Liver (tissue), 8 donors: ENCODE measurements at regions not wholly inside any gene's neighbourhood (a gene's known extent, or its start where the extent isn't known, plus 50 kb on each side); places are given as distances from the start of the nearest gene placed in this dataset.

Experiments
- DNase-seq: peaks from one replicate; pipeline ENCODE4 v3.0.0-alpha.2; 2017; ENCODE audit warnings: low spot score
- H3K27ac ChIP-seq, 2 donors: one replicate each; pipeline ENCODE4 v1.7.0; 2013; ENCODE audit warnings: inconsistent platforms in 2 of 2, low read length in 2 of 2, control low read depth in 1 of 2, low read depth in 1 of 2, mild to moderate bottlenecking in 1 of 2
- H3K27me3 ChIP-seq, 4 donors: one replicate each; pipeline versions ENCODE4 v1.6.1 to v1.7.0; 2013; ENCODE audit warnings: low read length in 3 of 4, inconsistent platforms in 1 of 4, mild to moderate bottlenecking in 1 of 4, moderate library complexity in 1 of 4; ENCODE audit not compliant: control insufficient read depth in 4 of 4, insufficient read depth in 4 of 4
- H3K36me3 ChIP-seq, 4 donors: one replicate each; pipeline versions ENCODE4 v1.6.1 to v1.7.0; 2013; ENCODE audit warnings: low read length in 3 of 4, mild to moderate bottlenecking in 3 of 4, low read depth in 1 of 4, moderate library complexity in 1 of 4; ENCODE audit not compliant: control insufficient read depth in 4 of 4, insufficient read depth in 3 of 4
- H3K4me1 ChIP-seq, 4 donors: one replicate each; pipeline versions ENCODE4 v1.6.1 to v1.7.0; 2013; ENCODE audit warnings: low read length in 3 of 4, mild to moderate bottlenecking in 3 of 4, moderate library complexity in 1 of 4; ENCODE audit not compliant: control insufficient read depth in 4 of 4, insufficient read depth in 4 of 4
- H3K4me3 ChIP-seq, 3 donors: one replicate each; pipeline versions ENCODE4 v1.6.1 to v1.7.0; 2013; ENCODE audit warnings: low read length in 3 of 3, control low read depth in 1 of 3, low read depth in 1 of 3, mild to moderate bottlenecking in 1 of 3
- H3K9ac ChIP-seq, 2 donors: one replicate each; pipeline ENCODE4 v1.7.0; 2013; ENCODE audit warnings: low read length in 2 of 2, mild to moderate bottlenecking in 2 of 2, moderate library complexity in 2 of 2, control low read depth in 1 of 2, low read depth in 1 of 2
- H3K9me3 ChIP-seq, 4 donors: one replicate each; pipeline versions ENCODE4 v1.6.1 to v1.7.0; 2013; ENCODE audit warnings: low read length in 3 of 4; ENCODE audit not compliant: control insufficient read depth in 4 of 4
- CTCF ChIP-seq: fragments of 150-350 bp; IDR thresholded peaks from 2 replicates; pipeline ENCODE4 v1.5.1; 2017; ENCODE audit warnings: improper control_type of control experiment, low read depth, low read length; ENCODE audit not compliant: missing input control
- EGR1 ChIP-seq, 2 donors: IDR thresholded peaks; 2 replicates each; pipeline ENCODE4 v1.6.1; 2016 to 2018; ENCODE audit warnings: antibody characterized with exemption in 2 of 2, low read depth in 2 of 2
- HNF4A ChIP-seq, 2 donors: conservative IDR thresholded peaks; 2 replicates each; pipeline ENCODE4 v1.6.1; 2016; ENCODE audit warnings: antibody characterized with exemption in 2 of 2, mild to moderate bottlenecking in 2 of 2
- HNF4G ChIP-seq: IDR thresholded peaks from 2 replicates; pipeline ENCODE4 v1.6.1; 2016; ENCODE audit warnings: antibody characterized with exemption
- JUND ChIP-seq, 2 donors: IDR thresholded peaks; 2 replicates each; pipeline ENCODE4 v1.6.1; 2016; ENCODE audit warnings: antibody characterized with exemption in 2 of 2
- MAX ChIP-seq: IDR thresholded peaks from 2 replicates; pipeline ENCODE4 v1.6.1; 2016; ENCODE audit warnings: antibody characterized with exemption
- NR2F2 ChIP-seq: IDR thresholded peaks from 2 replicates; pipeline ENCODE4 v1.6.1; 2016; ENCODE audit warnings: antibody characterized with exemption
- RAD21 ChIP-seq, 2 donors: IDR thresholded peaks; 2 replicates each; pipeline ENCODE4 v1.6.1; 2016; ENCODE audit warnings: antibody characterized with exemption in 2 of 2, mild to moderate bottlenecking in 2 of 2
- REST ChIP-seq: IDR thresholded peaks from 2 replicates; pipeline ENCODE4 v1.6.1; 2016; ENCODE audit warnings: antibody characterized with exemption, mild to moderate bottlenecking
- SP1 ChIP-seq: IDR thresholded peaks from 2 replicates; pipeline ENCODE4 v1.6.1; 2018; ENCODE audit warnings: antibody characterized with exemption, mild to moderate bottlenecking
- TAF1 ChIP-seq: conservative IDR thresholded peaks from 2 replicates; pipeline ENCODE4 v1.6.1; 2016; ENCODE audit warnings: antibody characterized with exemption, mild to moderate bottlenecking
- ZBTB33 ChIP-seq: IDR thresholded peaks from 2 replicates; pipeline ENCODE4 v1.6.1; 2016; ENCODE audit warnings: antibody characterized with exemption
- WGBS: extraction: QIAGEN DNeasy Blood & Tissue Kit; methylation state at CpG from one replicate; pipeline ENCODE4 v1.1.7; 2013; 5-methylcytosine and 5-hydroxymethylcytosine counted together
- donor health status: healthy.
- donor health status: healthy.
- donor health status: healthy.
- donor health status: healthy.
- donor health status: healthy.

GRCh38 chr2:147575106-147575505 is 269.7 kb upstream of the ACVR2A start:
- 94% methylated on average over 3 of the region's 3 CpGs for WGBS
- Histone ChIP-seq H3K9ac (no peak overlapping the region), H3K9me3 (peaks cover 0 to 12% (median 3%) of the 10 kb centered on the region in 4 donors), H3K4me1 (peaks cover 0 to 5% (median 2%) of the 10 kb centered on the region in 4 donors), H3K4me3 (no peak overlapping the region), H3K27ac (no peak overlapping the region), H3K36me3 (no peaks in the 10 kb centered on the region), H3K27me3 (no peaks in the 10 kb centered on the region)
- no peak for TF ChIP-seq SP1
- TF ChIP-seq MAX = no peak
- TF ChIP-seq TAF1 = no peak
- no peak for TF ChIP-seq REST
- TF ChIP-seq HNF4A (conservative IDR thresholded peaks at IDR 0.05) = no peak
- no peak for TF ChIP-seq HNF4G
- no peak for TF ChIP-seq ZBTB33
- TF ChIP-seq RAD21 (IDR thresholded peaks at IDR 0.05) = no peak
- TF ChIP-seq JUND (IDR thresholded peaks at IDR 0.05) = no peak
- TF ChIP-seq NR2F2 = no peak
- TF ChIP-seq EGR1 (IDR thresholded peaks at IDR 0.05; ENCODE audit: low read depth in 2 of 2) = no peak
- DNase-seq = no peak

GRCh38 chr2:147572622-147573021 is 272.2 kb upstream of the ACVR2A start:
- H3K27ac ChIP-seq = no peak overlapping the region
- H3K9me3 ChIP-seq = peaks cover 0 to 12% (median 3%) of the 10 kb centered on the region in 4 donors
- no peaks in the 10 kb centered on the region for H3K36me3 ChIP-seq
- TF ChIP-seq CTCF (no peak), MAX (no peak), HNF4G (no peak), JUND (IDR thresholded peaks at IDR 0.05) (no peak), ZBTB33 (no peak), HNF4A (conservative IDR thresholded peaks at IDR 0.05) (no peak)
- 82% methylated on average over 2 of the region's 2 CpGs for WGBS
- DNase-seq = no peak
- no peaks in the 10 kb centered on the region for H3K27me3 ChIP-seq
- no peak overlapping the region for H3K9ac ChIP-seq
- H3K4me3 ChIP-seq = no peak overlapping the region
- H3K4me1 ChIP-seq = peaks cover 0 to 5% (median 2%) of the 10 kb centered on the region in 4 donors
